D721Med (cell line): ENCODE measurements at regions not wholly inside any gene's neighbourhood (a gene's known extent, or its start where the extent isn't known, plus 50 kb on each side); places are given as distances from the start of the nearest gene placed in this dataset.

ENCODE experiments used
- DNase-seq: peaks from one replicate; pipeline ENCODE4 v3.0.0; 2011; ENCODE audit warnings: low spot score; ENCODE audit not compliant: insufficient read length
- FAIRE-seq: peaks from 2 replicates; lab custom pipeline; 2011; peaks lifted over from hg19 to GRCh38; lab: Jason Lieb, UNC
- CTCF ChIP-seq: IDR thresholded peaks from 2 replicates; pipeline ENCODE4 v1.5.1; 2012; ENCODE audit warnings: mild to moderate bottlenecking, control low read depth; ENCODE audit not compliant: insufficient read depth; ENCODE audit errors: missing control alignments

DNA sequence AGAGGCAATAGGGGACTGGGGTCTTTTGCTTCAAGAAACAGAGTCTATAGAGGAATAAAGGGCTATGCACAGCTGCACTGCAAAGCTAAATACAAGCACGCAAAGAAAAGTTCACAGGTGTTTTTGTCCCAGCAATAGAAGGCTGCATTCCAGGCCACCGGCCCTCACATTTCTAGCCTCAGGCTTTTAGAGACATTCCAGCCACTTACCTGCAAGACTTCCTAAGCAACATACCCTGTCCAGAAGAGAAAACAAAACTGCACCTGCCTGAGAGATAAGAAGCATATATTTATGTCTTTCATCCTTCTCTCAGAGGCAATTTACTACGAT, 220.5 kb downstream of the OPA1 start:
- no peak for TF ChIP-seq CTCF
- DNase-seq, result no peak
- FAIRE-seq, result no peak

GRCh38 chr3:193814166-193814892, 221.3 kb downstream of the OPA1 start:
- FAIRE-seq (no peak), DNase-seq (no peak)
- no peak for TF ChIP-seq CTCF

- no peak for TF ChIP-seq CTCF
- no peak for FAIRE-seq
- no peak for DNase-seq
Observed at GRCh38 chr3:193815246-193816027, 222.4 kb downstream of the OPA1 start.

- no peak for FAIRE-seq
- no peak for DNase-seq
- TF ChIP-seq CTCF, result no peak
Observed at GRCh38 chr3:193816028-193816395, 223.0 kb downstream of the OPA1 start.

DNA sequence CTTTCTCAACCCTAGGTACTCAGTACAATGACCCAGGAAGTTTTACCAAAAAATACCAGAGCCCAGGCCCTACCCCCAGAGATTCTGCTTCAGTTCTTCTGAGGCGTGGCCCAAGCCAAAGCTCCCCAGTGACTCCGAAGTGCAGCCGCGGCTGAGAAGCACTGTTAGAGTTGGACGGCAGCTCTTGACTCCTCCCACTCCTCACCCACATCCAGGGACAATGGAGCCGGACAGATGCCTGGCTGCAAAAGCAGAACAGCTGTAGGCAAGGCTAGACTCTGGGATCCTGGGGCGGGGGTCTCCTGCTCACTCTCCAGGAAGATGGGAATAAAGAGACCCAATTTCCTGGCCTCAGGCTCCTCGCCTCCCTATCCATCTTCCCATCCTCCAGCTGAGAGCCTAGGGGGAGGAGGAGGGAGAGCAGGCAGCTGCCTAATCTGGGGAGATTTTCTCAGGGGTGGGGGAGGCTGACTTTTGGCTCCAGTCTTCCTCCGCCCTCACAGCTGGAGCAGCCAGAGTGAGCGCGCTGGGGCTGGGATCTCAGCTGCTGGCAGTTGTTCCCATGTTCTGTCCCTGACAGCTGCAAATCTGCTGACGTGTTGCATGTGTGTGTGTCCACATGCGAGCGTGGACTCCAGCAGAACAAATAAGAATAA, 223.8 kb downstream of the OPA1 start:
- DNase-seq (no peak), FAIRE-seq (no peak)
- no peak for TF ChIP-seq CTCF

GRCh38 chr3:193819117-193820010, 226.4 kb downstream of the OPA1 start:
- FAIRE-seq (no peak), DNase-seq (no peak)
- no peak for TF ChIP-seq CTCF
